Breast epithelium (tissue), 3 donors: ENCODE measurements at regions not wholly inside any gene's neighbourhood (a gene's known extent, or its start where the extent isn't known, plus 50 kb on each side); places are given as distances from the start of the nearest gene placed in this dataset.

ENCODE experiments used
- CTCF ChIP-seq, 3 donors: fragments of 450-650 bp; IDR thresholded peaks; one replicate each; pipeline ENCODE4 v1.5.1; 2016 to 2017; ENCODE audit warnings: antibody characterized with exemption in 3 of 3, mild to moderate bottlenecking in 3 of 3, moderate library complexity in 3 of 3
- POLR2A ChIP-seq: fragments of 450-650 bp; IDR thresholded peaks from one replicate; pipeline ENCODE4 v1.6.1; 2016; ENCODE audit warnings: antibody characterized with exemption, mild to moderate bottlenecking, moderate library complexity
- POLR2AphosphoS5 ChIP-seq, 3 donors: sonication (generic); formaldehyde crosslinking; IDR thresholded peaks; one replicate each; pipeline ENCODE4 v1.6.1; 2017; ENCODE audit warnings: antibody characterized with exemption in 3 of 3

GRCh38 chr1:218938259-218938658 is 235.4 kb upstream of the LYPLAL1 start:
- TF ChIP-seq CTCF (IDR thresholded peaks at IDR 0.05): no peak
- TF ChIP-seq POLR2AphosphoS5 (IDR thresholded peaks at IDR 0.05): no peak
- TF ChIP-seq POLR2A: no peak
